GM21737 (cell line): ENCODE measurements at regions not wholly inside any gene's neighbourhood (a gene's known extent, or its start where the extent isn't known, plus 50 kb on each side); places are given as distances from the start of the nearest gene placed in this dataset.
"Not testable (repeated sequence)": the region's sequence is repeated elsewhere in the genome, so short reads cannot be mapped to it uniquely, and the experiment has no call there.

Experiments used
- ATAC-seq: cut with Tn5 transposase; IDR thresholded peaks from one replicate; pipeline ENCODE4 v1.9.1; 2021; ENCODE audit warnings: mild to moderate bottlenecking, moderate library complexity; ENCODE audit not compliant: unreplicated experiment

DNA sequence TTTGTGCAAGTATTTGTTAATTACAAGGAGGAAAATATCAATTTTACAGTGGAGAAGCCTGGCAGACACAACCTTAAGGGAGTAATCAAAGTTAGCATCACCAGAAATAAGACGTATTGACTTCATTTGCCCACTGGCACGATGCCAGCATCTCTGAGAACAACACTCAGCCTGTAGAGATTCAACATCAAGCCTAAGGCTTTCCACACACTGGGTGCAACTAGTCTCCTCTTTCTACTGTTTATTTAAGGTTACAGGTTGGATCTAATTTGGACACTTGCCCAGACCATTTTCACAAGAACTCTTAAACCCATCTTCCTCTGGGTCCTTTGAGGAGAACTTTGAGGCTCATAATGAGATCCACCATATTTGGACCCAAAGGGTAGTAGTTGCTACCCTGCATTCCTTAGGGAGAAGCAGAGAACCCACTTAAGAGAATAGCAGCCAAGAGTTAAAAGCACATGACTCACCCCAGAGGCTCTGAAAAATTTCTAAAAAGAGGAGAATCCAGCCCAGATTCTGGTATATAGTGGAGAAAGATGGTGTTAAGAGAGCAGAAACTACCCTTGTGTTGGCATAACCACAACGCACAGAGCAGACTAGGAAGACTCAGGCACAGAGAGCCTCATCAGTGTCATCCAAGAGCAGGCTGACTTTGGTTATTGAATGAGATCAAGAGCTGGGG is 97.3 kb downstream of the CCDC71L start:
- no peak for ATAC-seq

DNA sequence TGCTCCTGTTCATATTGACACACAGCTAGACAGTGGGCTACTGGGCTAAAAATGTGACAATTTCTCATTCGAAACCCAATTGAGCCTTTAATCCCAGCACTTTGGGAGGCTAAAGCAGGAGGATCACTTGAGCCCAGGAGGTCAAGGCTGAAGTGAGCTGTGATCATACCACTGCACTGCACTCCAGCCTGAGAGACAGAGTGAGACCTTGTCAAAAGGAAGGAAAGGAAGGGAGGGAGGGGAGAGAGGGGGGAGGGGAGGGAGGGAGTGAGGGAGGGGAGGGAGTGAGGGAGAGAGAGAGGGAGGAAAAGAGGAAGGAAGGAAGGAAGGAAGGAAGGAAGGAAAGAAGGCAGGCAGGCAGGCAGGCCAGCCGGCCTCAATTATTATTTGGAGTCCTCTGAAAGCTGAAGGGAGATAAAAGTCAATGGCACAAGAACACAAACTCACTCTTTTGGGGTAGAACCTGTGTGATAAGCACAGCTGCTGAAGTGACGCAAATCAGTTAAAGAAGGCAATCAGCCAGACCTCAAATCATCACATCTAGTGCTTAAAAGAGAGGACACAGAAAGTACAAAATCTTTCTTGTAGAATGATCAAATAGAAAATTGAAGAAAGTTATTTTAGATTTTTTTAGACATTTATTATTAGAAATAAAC is 98.1 kb downstream of the CCDC71L start:
- no peak for ATAC-seq

DNA sequence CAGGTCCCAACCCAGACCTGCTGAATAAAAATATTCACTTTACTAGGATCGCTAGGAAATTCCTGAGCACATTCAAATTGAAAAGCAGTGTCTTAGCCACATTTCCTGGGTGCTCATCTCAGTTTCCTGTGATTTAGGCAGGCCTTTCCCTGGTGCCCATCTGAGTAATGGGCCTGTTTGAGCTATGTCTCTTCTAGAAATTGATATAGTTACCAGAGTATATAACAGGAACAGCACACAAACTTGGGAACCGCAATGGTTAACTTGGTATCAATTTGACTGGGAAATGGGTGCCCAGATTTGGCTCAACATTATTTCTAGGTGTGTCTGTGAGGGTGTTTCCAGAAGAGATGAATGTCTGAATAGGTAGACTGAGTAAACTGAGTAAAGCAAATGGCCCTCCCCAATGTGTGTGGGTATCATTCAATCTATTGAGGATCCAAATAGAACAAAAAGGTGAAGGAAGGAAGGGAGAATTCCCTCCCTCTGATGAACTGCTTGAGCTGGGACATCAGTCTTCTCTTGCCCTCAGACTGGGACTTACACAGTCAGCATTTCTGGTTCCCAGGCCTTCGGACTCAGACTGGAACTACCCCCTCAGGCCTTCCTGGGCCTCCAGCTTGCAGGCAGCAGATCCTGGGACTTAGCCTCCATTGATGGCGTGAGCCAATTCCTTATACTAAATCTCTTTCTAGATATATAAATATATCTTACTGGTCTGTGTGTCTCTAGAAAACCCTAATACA is 99.1 kb downstream of the CCDC71L start:
- ATAC-seq, result no peak

DNA sequence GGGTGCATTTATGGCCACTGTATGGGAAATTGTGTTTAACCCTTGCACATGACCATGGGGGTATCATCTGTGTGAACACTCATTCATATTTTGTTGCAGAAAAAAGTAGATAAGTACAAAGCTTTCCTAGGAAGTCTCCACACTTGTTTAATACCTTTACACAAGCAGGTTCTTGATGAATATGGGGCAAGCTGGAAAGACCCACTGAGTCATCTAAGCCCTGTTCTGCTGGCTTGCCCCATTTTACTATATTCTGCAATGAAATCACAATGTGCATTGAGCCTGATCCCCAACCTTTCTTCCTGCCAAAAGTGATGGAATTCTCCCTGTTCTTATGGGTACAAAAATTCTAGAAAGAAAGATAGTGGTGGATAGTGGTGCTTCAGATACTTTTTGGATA is 99.8 kb downstream of the CCDC71L start:
- no peak for ATAC-seq

DNA sequence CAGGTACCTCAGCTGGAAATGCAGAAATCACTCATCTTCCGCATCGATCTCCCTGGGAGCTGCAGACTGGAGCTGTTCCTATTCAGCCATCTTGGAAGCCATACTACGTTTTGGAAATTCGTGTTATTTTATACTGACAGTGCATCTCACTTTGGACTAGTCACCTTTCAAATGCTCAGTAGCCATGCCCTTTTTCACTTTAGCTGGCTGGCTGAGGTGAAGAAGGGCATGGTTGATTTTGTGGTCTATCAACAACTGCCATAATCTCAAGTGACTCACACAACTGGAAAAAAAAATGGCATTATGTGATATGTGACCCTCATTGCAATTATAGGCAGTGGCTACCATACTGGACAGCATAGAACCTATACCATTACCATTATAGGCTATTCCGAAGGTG is 100.5 kb downstream of the CCDC71L start:
- no peak for ATAC-seq

DNA sequence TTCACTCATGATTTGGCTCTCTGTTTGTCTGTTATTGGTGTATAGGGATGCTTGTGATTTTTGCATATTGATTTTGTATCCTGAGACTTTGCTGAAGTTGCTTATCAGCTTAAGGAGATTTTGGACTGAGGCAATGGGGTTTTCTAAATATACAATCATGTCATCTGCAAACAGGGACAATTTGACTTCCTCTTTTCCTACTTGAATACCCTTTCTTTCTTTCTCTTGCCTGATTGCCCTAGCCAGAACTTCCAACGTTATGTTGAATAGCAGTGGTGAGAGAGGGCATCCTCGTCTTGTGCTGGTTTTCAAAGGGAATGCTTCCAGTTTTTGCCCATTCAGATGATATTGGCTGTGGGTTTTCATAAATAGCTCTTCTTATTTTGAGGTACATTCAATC is 104.7 kb downstream of the CCDC71L start:
- ATAC-seq, result not testable (repeated sequence)

GRCh38 chr7:106554623-106555022 is 106.3 kb downstream of the CCDC71L start:
- not testable (repeated sequence) for ATAC-seq

DNA sequence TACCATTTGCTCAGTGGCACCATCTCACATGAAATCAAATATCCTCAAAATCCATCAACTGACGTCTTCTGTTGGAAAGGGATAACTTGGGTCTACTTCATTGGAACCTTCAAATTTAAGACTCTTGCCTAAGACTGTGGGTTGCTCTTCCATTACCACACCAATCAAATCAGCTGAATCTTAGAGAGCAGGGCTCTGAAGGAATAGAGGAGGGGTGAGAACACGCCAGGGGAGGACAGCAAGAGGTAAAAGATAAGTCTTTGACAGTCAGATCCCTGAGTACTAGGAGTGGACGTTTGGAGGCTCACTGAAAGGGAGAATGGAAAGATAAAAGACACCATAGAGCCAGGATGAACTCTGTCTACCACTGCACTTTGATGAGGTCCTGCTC is 107.5 kb downstream of the CCDC71L start:
- no peak for ATAC-seq

GRCh38 chr7:106552645-106553445 is 108.1 kb downstream of the CCDC71L start:
- peak; percentile 99 for ATAC-seq

GRCh38 chr7:106551936-106552335 is 109.0 kb downstream of the CCDC71L start:
- ATAC-seq, result no peak

GRCh38 chr7:106548491-106548890 is 112.5 kb downstream of the CCDC71L start:
- no peak for ATAC-seq

GRCh38 chr7:106545275-106545674 is 115.7 kb downstream of the CCDC71L start:
- no peak for ATAC-seq

- no peak for ATAC-seq
Measured at GRCh38 chr7:106543221-106543757, 117.7 kb downstream of the CCDC71L start.

GRCh38 chr7:106542550-106543220 is 118.3 kb downstream of the CCDC71L start:
- ATAC-seq, result no peak

GRCh38 chr7:106538638-106539037 is 122.3 kb downstream of the CCDC71L start:
- ATAC-seq, result no peak

GRCh38 chr7:106537119-106537518 is 123.8 kb downstream of the CCDC71L start:
- ATAC-seq, result no peak

DNA sequence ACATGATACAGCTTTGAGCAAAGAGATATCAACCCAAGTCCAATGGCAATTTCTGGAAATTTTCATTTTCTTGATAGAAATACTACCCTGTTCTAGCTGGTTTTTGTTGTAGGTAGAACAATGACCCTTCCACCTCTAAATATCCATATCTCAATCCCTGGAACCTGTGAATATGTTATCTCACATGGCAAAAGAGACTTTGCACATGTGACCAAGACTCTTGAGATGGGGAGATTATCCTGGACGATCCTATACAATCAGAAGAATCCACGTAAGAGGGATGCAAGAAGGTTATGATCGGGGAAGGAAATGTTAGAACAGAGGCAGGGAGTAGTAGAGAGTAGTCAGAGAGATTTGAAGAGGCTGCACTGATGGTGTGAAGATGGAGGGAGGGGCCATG is 124.9 kb downstream of the CCDC71L start:
- no peak for ATAC-seq

DNA sequence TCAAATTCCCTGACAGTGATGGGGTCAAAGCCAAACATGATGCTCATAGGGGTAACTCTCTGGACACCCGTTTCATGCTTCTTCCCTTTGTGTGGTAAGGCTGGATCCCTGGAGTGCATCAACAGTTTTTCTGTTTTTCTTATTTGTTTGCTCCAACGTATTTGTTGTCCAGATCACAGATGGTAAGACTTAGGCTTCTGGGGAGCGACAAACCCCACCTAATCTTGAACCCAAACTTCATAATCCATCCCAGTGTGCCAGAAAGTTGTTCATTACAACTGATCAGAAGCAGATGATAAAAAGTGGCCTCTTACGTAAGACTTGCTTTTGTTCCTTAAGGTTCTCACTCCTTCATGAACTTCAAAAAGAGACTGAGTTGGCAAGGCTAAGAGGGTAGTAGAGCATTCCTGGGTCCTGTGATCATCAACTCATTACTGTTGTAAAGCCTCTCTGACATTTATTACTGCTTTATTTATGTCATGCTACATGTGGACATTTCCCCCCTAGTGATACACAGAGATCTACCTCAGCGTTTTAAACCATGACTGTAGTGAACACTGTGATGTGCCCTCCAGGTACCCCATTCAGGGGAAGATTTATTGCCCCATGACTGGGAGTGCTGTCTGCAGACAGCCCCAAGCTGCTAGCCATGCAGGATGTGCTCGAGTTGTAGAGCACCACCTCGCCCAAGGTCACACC is 125.6 kb downstream of the CCDC71L start:
- no peak for ATAC-seq

DNA sequence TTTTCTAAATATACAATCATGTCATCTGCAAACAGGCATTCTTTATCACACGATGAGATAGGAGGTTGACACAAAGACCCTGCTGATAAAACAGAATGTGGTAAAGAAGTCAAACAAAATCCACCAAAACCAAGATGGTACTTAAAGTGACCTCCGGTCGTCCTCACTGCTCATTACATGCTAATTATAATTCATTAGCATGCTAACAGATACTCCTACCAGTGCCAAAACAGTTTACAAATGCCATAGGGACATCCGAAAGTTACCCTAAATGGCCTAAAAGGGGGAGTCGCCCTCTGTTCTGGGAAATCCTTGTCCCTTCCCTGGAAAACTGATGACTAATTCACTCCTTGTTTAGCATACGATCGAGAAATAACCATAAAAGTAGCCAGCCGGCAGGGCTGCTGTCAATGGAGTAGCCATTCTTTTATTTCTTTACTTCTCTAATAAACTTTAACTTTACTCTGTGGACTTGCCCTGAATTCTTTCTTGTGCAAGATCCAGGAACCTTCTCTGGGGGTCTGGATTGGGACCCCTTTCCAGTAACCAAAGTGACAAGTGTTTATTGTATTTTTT is 126.6 kb downstream of the CCDC71L start:
- no peak for ATAC-seq
